ENCODE measurements at regions not wholly inside any gene's neighbourhood (a gene's known extent, or its start where the extent isn't known, plus 50 kb on each side); places are given as distances from the start of the nearest gene placed in this dataset.

- H2AFZ ChIP-seq (ENCODE audit: low read depth, low read length): no peak overlapping the region
- no peak overlapping the region for H3K4me3 ChIP-seq
- H3K27me3 ChIP-seq (ENCODE audit: control insufficient read depth in 2 of 2, insufficient read depth in 2 of 2, low read length in 2 of 2): peaks cover 2 to 26% of the 10 kb centered on the region in 2 experiments; a peak in 3 of 5 replicates
- TF ChIP-seq, protein P1, sequence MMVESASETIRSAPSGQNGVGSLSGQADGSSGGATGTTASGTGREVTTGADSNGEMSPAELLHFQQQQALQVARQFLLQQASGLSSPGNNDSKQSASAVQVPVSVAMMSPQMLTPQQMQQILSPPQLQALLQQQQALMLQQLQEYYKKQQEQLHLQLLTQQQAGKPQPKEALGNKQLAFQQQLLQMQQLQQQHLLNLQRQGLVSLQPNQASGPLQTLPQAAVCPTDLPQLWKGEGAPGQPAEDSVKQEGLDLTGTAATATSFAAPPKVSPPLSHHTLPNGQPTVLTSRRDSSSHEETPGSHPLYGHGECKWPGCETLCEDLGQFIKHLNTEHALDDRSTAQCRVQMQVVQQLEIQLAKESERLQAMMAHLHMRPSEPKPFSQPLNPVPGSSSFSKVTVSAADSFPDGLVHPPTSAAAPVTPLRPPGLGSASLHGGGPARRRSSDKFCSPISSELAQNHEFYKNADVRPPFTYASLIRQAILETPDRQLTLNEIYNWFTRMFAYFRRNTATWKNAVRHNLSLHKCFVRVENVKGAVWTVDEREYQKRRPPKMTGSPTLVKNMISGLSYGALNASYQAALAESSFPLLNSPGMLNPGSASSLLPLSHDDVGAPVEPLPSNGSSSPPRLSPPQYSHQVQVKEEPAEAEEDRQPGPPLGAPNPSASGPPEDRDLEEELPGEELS (CRISPR knock-in tag; IDR thresholded peaks at IDR 0.05; ENCODE audit: borderline replicate concordance): no peak
- no peak for TF ChIP-seq HDAC2 (IDR thresholded peaks at IDR 0.05)
- POLR2A ChIA-PET: interaction anchor here (1.2 kb wide), 1 partner anchor 9 kb away, joined by 4 read pairs; no protein-coding TSS in a partner anchor
- H3K9ac ChIP-seq (ENCODE audit: insufficient read depth in 1 of 2, low read depth in 2 of 2, low read length in 2 of 2): no peak overlapping the region
- H3K9me3 ChIP-seq (replicated peaks; ENCODE audit: control insufficient read depth, insufficient read depth, low read depth, low read length): 0 out of 2 replicates have a peak, but pooled peaks cover under 1% of the 10 kb centered on the region
- no peak overlapping the region for H3K4me2 ChIP-seq (ENCODE audit: insufficient read depth, low read length)
- H3K36me3 ChIP-seq (ENCODE audit: control insufficient read depth, insufficient read depth, low read length): no peaks in the 10 kb centered on the region
- no peaks in the 10 kb centered on the region for H3K9me1 ChIP-seq (ENCODE audit: control insufficient read depth, insufficient read depth, low read length)
- no peaks in the 10 kb centered on the region for H4K20me1 ChIP-seq (replicated peaks; ENCODE audit: control insufficient read depth, insufficient read depth, low read length)
- no peak for FAIRE-seq
- CTCF ChIA-PET (ENCODE audit: low intra/inter-chr PET ratio): no interaction called here
- H3K27ac ChIP-seq (ENCODE audit: extremely low read depth, low read depth, low read length): no peak overlapping the region
- no peak for ATAC-seq
- WGBS (ENCODE audit: insufficient coverage, low coverage, missing lambda C conversion rate): 1% methylated on average over 6 of the region's 6 CpGs
- no TSS peak for BruUV-seq (replicated peaks)
- DNase-seq (ENCODE audit: extremely low read depth in 1 of 4, low spot score in 3 of 4): no peak
- intact Hi-C loops (cut with micrococcal nuclease) (no loop called here), in situ Hi-C loops (cut with MboI) (no loop called here)
- no peaks in the 10 kb centered on the region for H3K79me2 ChIP-seq (ENCODE audit: control insufficient read depth, insufficient read depth, low read length)
- no peaks in the 10 kb centered on the region for H3K4me1 ChIP-seq (replicated peaks in 1 of 2; ENCODE audit: control insufficient read depth in 2 of 2, insufficient read depth in 2 of 2, low read length in 2 of 2)
Observed at GRCh38 chr20:51284871-51285270, 257.6 kb downstream of the NFATC2 start.

DNA sequence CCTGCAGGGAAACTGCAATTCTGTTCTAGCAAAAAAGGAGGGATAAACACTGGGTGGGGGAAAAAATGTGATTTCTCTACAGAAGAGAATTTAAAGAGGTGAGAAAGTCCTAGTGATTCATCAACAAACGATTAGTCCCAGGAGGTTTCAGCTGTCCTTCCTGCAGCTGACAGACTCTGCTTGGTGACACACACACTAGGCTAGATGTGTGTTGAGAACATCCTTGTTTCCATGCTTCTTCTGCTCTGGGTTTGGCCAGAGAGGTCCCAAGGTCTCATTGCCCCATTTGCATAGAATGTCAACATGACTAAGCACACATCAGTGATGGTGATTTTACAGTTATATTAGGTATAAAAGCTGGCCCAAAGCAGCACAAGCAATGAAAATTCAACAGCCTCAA is 258.3 kb downstream of the NFATC2 start:
- DNase-seq (ENCODE audit: extremely low read depth in 1 of 4, low spot score in 3 of 4): no peak
- H3K4me1 ChIP-seq (replicated peaks in 1 of 2; ENCODE audit: control insufficient read depth in 2 of 2, insufficient read depth in 2 of 2, low read length in 2 of 2): no peaks in the 10 kb centered on the region
- no peak overlapping the region for H3K4me2 ChIP-seq (ENCODE audit: insufficient read depth, low read length)
- BruUV-seq (replicated peaks): no TSS peak
- in situ Hi-C loops (cut with MboI): no loop called here
- POLR2A ChIA-PET: interaction anchor here (1.2 kb wide), 1 partner anchor 9 kb away, joined by 4 read pairs; no protein-coding TSS in a partner anchor
- intact Hi-C loops (cut with micrococcal nuclease): no loop called here
- no peak overlapping the region for H3K4me3 ChIP-seq
- no peak overlapping the region for H3K27ac ChIP-seq (ENCODE audit: extremely low read depth, low read depth, low read length)
- H2AFZ ChIP-seq (ENCODE audit: low read depth, low read length): no peak overlapping the region
- peaks cover 0 to 19% of the 10 kb centered on the region in 2 experiments; a peak in 2 of 5 replicates for H3K27me3 ChIP-seq (ENCODE audit: control insufficient read depth in 2 of 2, insufficient read depth in 2 of 2, low read length in 2 of 2)
- H4K20me1 ChIP-seq (replicated peaks; ENCODE audit: control insufficient read depth, insufficient read depth, low read length): no peaks in the 10 kb centered on the region
- H3K79me2 ChIP-seq (ENCODE audit: control insufficient read depth, insufficient read depth, low read length): no peaks in the 10 kb centered on the region
- no peaks in the 10 kb centered on the region for H3K9me1 ChIP-seq (ENCODE audit: control insufficient read depth, insufficient read depth, low read length)
- H3K9ac ChIP-seq (ENCODE audit: insufficient read depth in 1 of 2, low read depth in 2 of 2, low read length in 2 of 2): no peak overlapping the region
- CTCF ChIA-PET (ENCODE audit: low intra/inter-chr PET ratio): no interaction called here
- no peak for ATAC-seq
- FAIRE-seq: no peak
- H3K9me3 ChIP-seq (replicated peaks; ENCODE audit: control insufficient read depth, insufficient read depth, low read depth, low read length): no peaks in the 10 kb centered on the region
- H3K36me3 ChIP-seq (ENCODE audit: control insufficient read depth, insufficient read depth, low read length): no peaks in the 10 kb centered on the region
- WGBS (ENCODE audit: insufficient coverage, low coverage, missing lambda C conversion rate): 8% methylated on average over 1 of the region's 1 CpG
- TF ChIP-seq ZBED1 (IDR thresholded peaks at IDR 0.05): no peak
- TF ChIP-seq ARID3A (IDR thresholded peaks at IDR 0.05; ENCODE audit: borderline replicate concordance, low read depth, low read length): no peak
- TF ChIP-seq EP400 (IDR thresholded peaks at IDR 0.05): no peak
- TF ChIP-seq ZNF3 (CRISPR knock-in tag; IDR thresholded peaks at IDR 0.05): no peak
- TF ChIP-seq, protein P2, sequence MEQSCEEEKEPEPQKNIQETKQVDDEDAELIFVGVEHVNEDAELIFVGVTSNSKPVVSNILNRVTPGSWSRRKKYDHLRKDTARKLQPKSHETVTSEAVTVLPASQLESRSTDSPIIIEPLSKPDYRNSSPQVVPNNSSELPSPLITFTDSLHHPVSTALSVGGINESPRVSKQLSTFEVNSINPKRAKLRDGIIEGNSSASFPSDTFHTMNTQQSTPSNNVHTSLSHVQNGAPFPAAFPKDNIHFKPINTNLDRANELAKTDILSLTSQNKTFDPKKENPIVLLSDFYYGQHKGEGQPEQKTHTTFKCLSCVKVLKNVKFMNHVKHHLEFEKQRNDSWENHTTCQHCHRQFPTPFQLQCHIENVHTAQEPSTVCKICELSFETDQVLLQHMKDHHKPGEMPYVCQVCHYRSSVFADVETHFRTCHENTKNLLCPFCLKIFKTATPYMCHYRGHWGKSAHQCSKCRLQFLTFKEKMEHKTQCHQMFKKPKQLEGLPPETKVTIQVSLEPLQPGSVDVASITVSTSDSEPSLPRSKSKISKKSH (CRISPR knock-in tag; IDR thresholded peaks at IDR 0.05): no peak
- TF ChIP-seq ZSCAN32 (CRISPR knock-in tag; IDR thresholded peaks at IDR 0.05): no peak
- TF ChIP-seq, protein P3, sequence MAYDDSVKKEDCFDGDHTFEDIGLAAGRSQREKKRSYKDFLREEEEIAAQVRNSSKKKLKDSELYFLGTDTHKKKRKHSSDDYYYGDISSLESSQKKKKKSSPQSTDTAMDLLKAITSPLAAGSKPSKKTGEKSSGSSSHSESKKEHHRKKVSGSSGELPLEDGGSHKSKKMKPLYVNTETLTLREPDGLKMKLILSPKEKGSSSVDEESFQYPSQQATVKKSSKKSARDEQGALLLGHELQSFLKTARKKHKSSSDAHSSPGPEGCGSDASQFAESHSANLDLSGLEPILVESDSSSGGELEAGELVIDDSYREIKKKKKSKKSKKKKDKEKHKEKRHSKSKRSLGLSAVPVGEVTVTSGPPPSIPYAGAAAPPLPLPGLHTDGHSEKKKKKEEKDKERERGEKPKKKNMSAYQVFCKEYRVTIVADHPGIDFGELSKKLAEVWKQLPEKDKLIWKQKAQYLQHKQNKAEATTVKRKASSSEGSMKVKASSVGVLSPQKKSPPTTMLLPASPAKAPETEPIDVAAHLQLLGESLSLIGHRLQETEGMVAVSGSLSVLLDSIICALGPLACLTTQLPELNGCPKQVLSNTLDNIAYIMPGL (CRISPR knock-in tag; IDR thresholded peaks at IDR 0.05): no peak

All from K562 (cell line).